Testis (tissue), 2 donors: ENCODE measurements at regions not wholly inside any gene's neighbourhood (a gene's known extent, or its start where the extent isn't known, plus 50 kb on each side); places are given as distances from the start of the nearest gene placed in this dataset.

Experiments
- CTCF ChIP-seq, 3 experiments: fragments of 450-650 bp in 2 of 3; fragments of 200-600 bp in 1 of 3; sonication (generic) in 1 of 3; IDR thresholded peaks; one replicate each; pipeline ENCODE4 v1.5.1; 2016 to 2019; ENCODE audit warnings: antibody characterized with exemption in 3 of 3, mild to moderate bottlenecking in 2 of 3, moderate library complexity in 1 of 3
- POLR2A ChIP-seq: fragments of 450-650 bp; IDR thresholded peaks from one replicate; pipeline ENCODE4 v1.6.1; 2017; ENCODE audit warnings: antibody characterized with exemption, mild to moderate bottlenecking, moderate library complexity

GRCh38 chr10:85537561-85537960 is 829.0 kb downstream of the GRID1 start:
- no peak for TF ChIP-seq CTCF (IDR thresholded peaks at IDR 0.05)
- no peak for TF ChIP-seq POLR2A
